ENCODE measurements at regions not wholly inside any gene's neighbourhood (a gene's known extent, or its start where the extent isn't known, plus 50 kb on each side); places are given as distances from the start of the nearest gene placed in this dataset.

DNA sequence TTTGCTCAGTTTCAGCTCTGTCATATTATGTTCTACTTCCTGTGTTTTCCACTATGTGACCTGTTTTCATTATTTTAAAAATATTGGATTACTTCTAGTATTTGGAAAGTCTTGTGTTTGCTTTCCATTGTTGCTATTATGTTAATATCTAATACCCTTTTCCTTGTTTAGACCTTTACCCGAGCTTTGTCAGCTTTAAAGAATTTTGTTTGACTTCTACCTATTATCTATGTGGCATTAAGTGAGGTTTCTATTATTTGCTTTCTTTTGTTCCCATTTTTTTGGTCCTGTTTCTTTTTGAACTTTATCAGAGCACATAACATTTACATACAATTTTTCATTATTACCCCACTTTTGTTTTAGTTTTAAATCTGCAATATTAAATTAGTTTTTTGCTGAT is 202.7 kb downstream of the MANEA start:
- no peak for TF ChIP-seq CTCF (IDR thresholded peaks at IDR 0.05; ENCODE audit: insufficient read depth, low read length, poor library complexity, severe bottlenecking)
- no peak for TF ChIP-seq EZH2phosphoT487 (conservative IDR thresholded peaks at IDR 0.05; ENCODE audit: low read length)

All from SU-DHL-6 (cell line).